Liver (tissue), 8 donors: ENCODE measurements at regions not wholly inside any gene's neighbourhood (a gene's known extent, or its start where the extent isn't known, plus 50 kb on each side); places are given as distances from the start of the nearest gene placed in this dataset.

Source experiments
- DNase-seq: peaks from one replicate; pipeline ENCODE4 v3.0.0-alpha.2; 2017; ENCODE audit warnings: low spot score
- H3K27ac ChIP-seq, 2 donors: one replicate each; pipeline ENCODE4 v1.7.0; 2013; ENCODE audit warnings: inconsistent platforms in 2 of 2, low read length in 2 of 2, control low read depth in 1 of 2, low read depth in 1 of 2, mild to moderate bottlenecking in 1 of 2
- H3K27me3 ChIP-seq, 4 donors: one replicate each; pipeline versions ENCODE4 v1.6.1 to v1.7.0; 2013; ENCODE audit warnings: low read length in 3 of 4, inconsistent platforms in 1 of 4, mild to moderate bottlenecking in 1 of 4, moderate library complexity in 1 of 4; ENCODE audit not compliant: control insufficient read depth in 4 of 4, insufficient read depth in 4 of 4
- H3K36me3 ChIP-seq, 4 donors: one replicate each; pipeline versions ENCODE4 v1.6.1 to v1.7.0; 2013; ENCODE audit warnings: low read length in 3 of 4, mild to moderate bottlenecking in 3 of 4, low read depth in 1 of 4, moderate library complexity in 1 of 4; ENCODE audit not compliant: control insufficient read depth in 4 of 4, insufficient read depth in 3 of 4
- H3K4me1 ChIP-seq, 4 donors: one replicate each; pipeline versions ENCODE4 v1.6.1 to v1.7.0; 2013; ENCODE audit warnings: low read length in 3 of 4, mild to moderate bottlenecking in 3 of 4, moderate library complexity in 1 of 4; ENCODE audit not compliant: control insufficient read depth in 4 of 4, insufficient read depth in 4 of 4
- H3K4me3 ChIP-seq, 3 donors: one replicate each; pipeline versions ENCODE4 v1.6.1 to v1.7.0; 2013; ENCODE audit warnings: low read length in 3 of 3, control low read depth in 1 of 3, low read depth in 1 of 3, mild to moderate bottlenecking in 1 of 3
- H3K9ac ChIP-seq, 2 donors: one replicate each; pipeline ENCODE4 v1.7.0; 2013; ENCODE audit warnings: low read length in 2 of 2, mild to moderate bottlenecking in 2 of 2, moderate library complexity in 2 of 2, control low read depth in 1 of 2, low read depth in 1 of 2
- H3K9me3 ChIP-seq, 4 donors: one replicate each; pipeline versions ENCODE4 v1.6.1 to v1.7.0; 2013; ENCODE audit warnings: low read length in 3 of 4; ENCODE audit not compliant: control insufficient read depth in 4 of 4
- EGR1 ChIP-seq, 2 donors: IDR thresholded peaks; 2 replicates each; pipeline ENCODE4 v1.6.1; 2016 to 2018; ENCODE audit warnings: antibody characterized with exemption in 2 of 2, low read depth in 2 of 2
- FOXA1 ChIP-seq: IDR thresholded peaks from 2 replicates; pipeline ENCODE4 v1.6.1; 2016; ENCODE audit warnings: antibody characterized with exemption
- FOXA2 ChIP-seq: IDR thresholded peaks from 2 replicates; pipeline ENCODE4 v1.6.1; 2016; ENCODE audit warnings: antibody characterized with exemption
- GABPA ChIP-seq, 2 donors: IDR thresholded peaks in 1 of 2; conservative IDR thresholded peaks in 1 of 2; 2 replicates each; pipeline ENCODE4 v1.6.1; 2016; ENCODE audit warnings: antibody characterized with exemption in 2 of 2, mild to moderate bottlenecking in 1 of 2, moderate library complexity in 1 of 2
- HNF4A ChIP-seq, 2 donors: conservative IDR thresholded peaks; 2 replicates each; pipeline ENCODE4 v1.6.1; 2016; ENCODE audit warnings: antibody characterized with exemption in 2 of 2, mild to moderate bottlenecking in 2 of 2
- HNF4G ChIP-seq: IDR thresholded peaks from 2 replicates; pipeline ENCODE4 v1.6.1; 2016; ENCODE audit warnings: antibody characterized with exemption
- JUND ChIP-seq, 2 donors: IDR thresholded peaks; 2 replicates each; pipeline ENCODE4 v1.6.1; 2016; ENCODE audit warnings: antibody characterized with exemption in 2 of 2
- NR2F2 ChIP-seq: IDR thresholded peaks from 2 replicates; pipeline ENCODE4 v1.6.1; 2016; ENCODE audit warnings: antibody characterized with exemption
- RXRA ChIP-seq, 2 donors: IDR thresholded peaks; 2 replicates each; pipeline ENCODE4 v1.6.1; 2017 to 2018; ENCODE audit warnings: antibody characterized with exemption in 2 of 2, mild to moderate bottlenecking in 1 of 2
- SP1 ChIP-seq: IDR thresholded peaks from 2 replicates; pipeline ENCODE4 v1.6.1; 2018; ENCODE audit warnings: antibody characterized with exemption, mild to moderate bottlenecking
- TAF1 ChIP-seq: conservative IDR thresholded peaks from 2 replicates; pipeline ENCODE4 v1.6.1; 2016; ENCODE audit warnings: antibody characterized with exemption, mild to moderate bottlenecking
- YY1 ChIP-seq: IDR thresholded peaks from 2 replicates; pipeline ENCODE4 v1.6.1; 2016; ENCODE audit warnings: antibody characterized with exemption, mild to moderate bottlenecking
- WGBS: extraction: QIAGEN DNeasy Blood & Tissue Kit; methylation state at CpG from one replicate; pipeline ENCODE4 v1.1.7; 2013; 5-methylcytosine and 5-hydroxymethylcytosine counted together
- TF ChIP-seq, protein P1 (sequence below): IDR thresholded peaks from 2 replicates; pipeline ENCODE4 v1.6.1; 2016; ENCODE audit warnings: antibody characterized with exemption, mild to moderate bottlenecking
- TF ChIP-seq, protein P2 (sequence below): IDR thresholded peaks from 2 replicates; pipeline ENCODE4 v1.6.1; 2016; ENCODE audit warnings: antibody characterized with exemption
- TF ChIP-seq, protein P3 (sequence below): IDR thresholded peaks from 2 replicates; pipeline ENCODE4 v1.6.1; 2016; ENCODE audit warnings: antibody characterized with exemption
- TF ChIP-seq, protein P4 (sequence below): fragments of 150-350 bp; IDR thresholded peaks from 2 replicates; pipeline ENCODE4 v1.5.1; 2017; ENCODE audit warnings: improper control_type of control experiment, low read depth, low read length; ENCODE audit not compliant: missing input control
- TF ChIP-seq, protein P5 (sequence below): IDR thresholded peaks from 2 replicates; pipeline ENCODE4 v1.6.1; 2016; ENCODE audit warnings: antibody characterized with exemption
- donor health status: healthy.
- donor health status: healthy.
- donor health status: healthy.
- donor health status: healthy.
- donor health status: healthy.

DNA sequence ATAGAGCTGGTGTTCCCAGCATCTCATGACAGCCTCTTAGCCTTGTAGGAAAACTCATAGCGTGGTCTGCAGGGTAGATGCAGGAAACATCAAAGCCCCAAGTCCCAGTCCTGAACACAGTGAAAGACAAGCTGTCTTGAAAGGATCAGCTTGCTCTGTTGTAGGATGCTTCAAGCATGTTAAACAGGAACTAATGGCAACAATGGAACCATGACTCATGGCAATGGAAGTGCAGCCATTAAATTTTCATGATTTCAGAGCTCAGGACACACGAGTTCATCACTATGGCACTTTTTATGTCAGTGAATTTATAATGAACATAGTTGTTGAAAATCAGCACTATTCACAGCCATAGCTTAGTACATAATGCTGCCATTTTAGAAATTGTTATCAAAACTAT lies 367.7 kb downstream of the KIF16B start:
- Histone ChIP-seq H3K4me1 (no peaks in the 10 kb centered on the region), H3K4me3 (no peak overlapping the region), H3K36me3 (no peaks in the 10 kb centered on the region), H3K9me3 (no peaks in the 10 kb centered on the region), H3K27me3 (no peaks in the 10 kb centered on the region), H3K27ac (no peak overlapping the region), H3K9ac (no peak overlapping the region)
- 85% methylated on average over 2 of the region's 2 CpGs for WGBS
- DNase-seq: no peak
- TF ChIP-seq FOXA2: no peak
- no peak for TF ChIP-seq JUND (IDR thresholded peaks at IDR 0.05)
- TF ChIP-seq TAF1: no peak
- TF ChIP-seq, protein P1, sequence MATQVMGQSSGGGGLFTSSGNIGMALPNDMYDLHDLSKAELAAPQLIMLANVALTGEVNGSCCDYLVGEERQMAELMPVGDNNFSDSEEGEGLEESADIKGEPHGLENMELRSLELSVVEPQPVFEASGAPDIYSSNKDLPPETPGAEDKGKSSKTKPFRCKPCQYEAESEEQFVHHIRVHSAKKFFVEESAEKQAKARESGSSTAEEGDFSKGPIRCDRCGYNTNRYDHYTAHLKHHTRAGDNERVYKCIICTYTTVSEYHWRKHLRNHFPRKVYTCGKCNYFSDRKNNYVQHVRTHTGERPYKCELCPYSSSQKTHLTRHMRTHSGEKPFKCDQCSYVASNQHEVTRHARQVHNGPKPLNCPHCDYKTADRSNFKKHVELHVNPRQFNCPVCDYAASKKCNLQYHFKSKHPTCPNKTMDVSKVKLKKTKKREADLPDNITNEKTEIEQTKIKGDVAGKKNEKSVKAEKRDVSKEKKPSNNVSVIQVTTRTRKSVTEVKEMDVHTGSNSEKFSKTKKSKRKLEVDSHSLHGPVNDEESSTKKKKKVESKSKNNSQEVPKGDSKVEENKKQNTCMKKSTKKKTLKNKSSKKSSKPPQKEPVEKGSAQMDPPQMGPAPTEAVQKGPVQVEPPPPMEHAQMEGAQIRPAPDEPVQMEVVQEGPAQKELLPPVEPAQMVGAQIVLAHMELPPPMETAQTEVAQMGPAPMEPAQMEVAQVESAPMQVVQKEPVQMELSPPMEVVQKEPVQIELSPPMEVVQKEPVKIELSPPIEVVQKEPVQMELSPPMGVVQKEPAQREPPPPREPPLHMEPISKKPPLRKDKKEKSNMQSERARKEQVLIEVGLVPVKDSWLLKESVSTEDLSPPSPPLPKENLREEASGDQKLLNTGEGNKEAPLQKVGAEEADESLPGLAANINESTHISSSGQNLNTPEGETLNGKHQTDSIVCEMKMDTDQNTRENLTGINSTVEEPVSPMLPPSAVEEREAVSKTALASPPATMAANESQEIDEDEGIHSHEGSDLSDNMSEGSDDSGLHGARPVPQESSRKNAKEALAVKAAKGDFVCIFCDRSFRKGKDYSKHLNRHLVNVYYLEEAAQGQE: no peak
- TF ChIP-seq, protein P2, sequence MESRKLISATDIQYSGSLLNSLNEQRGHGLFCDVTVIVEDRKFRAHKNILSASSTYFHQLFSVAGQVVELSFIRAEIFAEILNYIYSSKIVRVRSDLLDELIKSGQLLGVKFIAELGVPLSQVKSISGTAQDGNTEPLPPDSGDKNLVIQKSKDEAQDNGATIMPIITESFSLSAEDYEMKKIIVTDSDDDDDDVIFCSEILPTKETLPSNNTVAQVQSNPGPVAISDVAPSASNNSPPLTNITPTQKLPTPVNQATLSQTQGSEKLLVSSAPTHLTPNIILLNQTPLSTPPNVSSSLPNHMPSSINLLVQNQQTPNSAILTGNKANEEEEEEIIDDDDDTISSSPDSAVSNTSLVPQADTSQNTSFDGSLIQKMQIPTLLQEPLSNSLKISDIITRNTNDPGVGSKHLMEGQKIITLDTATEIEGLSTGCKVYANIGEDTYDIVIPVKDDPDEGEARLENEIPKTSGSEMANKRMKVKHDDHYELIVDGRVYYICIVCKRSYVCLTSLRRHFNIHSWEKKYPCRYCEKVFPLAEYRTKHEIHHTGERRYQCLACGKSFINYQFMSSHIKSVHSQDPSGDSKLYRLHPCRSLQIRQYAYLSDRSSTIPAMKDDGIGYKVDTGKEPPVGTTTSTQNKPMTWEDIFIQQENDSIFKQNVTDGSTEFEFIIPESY: no peak

DNA sequence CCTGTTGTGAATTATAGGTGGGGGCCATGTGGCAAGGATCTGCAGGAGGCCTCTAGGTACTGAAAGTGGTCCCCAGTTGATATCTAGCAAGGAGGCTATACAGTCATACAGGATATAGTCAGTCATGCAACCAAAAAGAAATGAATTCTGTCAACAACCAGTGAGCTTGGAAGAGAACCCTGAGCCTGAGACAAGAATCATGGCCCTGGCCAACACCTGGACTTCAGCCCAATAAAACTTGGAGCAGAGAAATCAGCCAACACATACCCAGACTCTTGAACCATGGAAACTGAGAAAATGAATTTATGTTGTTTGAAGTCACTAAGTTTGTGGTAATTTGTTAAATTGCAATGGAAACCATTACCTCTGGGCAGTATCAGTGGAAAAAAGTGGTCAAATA lies 370.2 kb downstream of the KIF16B start:
- TF ChIP-seq, protein P1: no peak
- TF ChIP-seq, protein P2: no peak
- TF ChIP-seq SP1 (no peak), FOXA1 (no peak), TAF1 (no peak), HNF4A (conservative IDR thresholded peaks at IDR 0.05) (no peak), FOXA2 (no peak), GABPA (IDR thresholded peaks at IDR 0.05 in 1 of 2, conservative IDR thresholded peaks at IDR 0.05 in 1 of 2) (no peak), HNF4G (no peak), YY1 (no peak), EGR1 (IDR thresholded peaks at IDR 0.05; ENCODE audit: low read depth in 2 of 2) (no peak), RXRA (IDR thresholded peaks at IDR 0.05) (no peak), NR2F2 (no peak)
- TF ChIP-seq, protein P3, sequence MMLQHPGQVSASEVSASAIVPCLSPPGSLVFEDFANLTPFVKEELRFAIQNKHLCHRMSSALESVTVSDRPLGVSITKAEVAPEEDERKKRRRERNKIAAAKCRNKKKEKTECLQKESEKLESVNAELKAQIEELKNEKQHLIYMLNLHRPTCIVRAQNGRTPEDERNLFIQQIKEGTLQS: no peak
- TF ChIP-seq, protein P4, sequence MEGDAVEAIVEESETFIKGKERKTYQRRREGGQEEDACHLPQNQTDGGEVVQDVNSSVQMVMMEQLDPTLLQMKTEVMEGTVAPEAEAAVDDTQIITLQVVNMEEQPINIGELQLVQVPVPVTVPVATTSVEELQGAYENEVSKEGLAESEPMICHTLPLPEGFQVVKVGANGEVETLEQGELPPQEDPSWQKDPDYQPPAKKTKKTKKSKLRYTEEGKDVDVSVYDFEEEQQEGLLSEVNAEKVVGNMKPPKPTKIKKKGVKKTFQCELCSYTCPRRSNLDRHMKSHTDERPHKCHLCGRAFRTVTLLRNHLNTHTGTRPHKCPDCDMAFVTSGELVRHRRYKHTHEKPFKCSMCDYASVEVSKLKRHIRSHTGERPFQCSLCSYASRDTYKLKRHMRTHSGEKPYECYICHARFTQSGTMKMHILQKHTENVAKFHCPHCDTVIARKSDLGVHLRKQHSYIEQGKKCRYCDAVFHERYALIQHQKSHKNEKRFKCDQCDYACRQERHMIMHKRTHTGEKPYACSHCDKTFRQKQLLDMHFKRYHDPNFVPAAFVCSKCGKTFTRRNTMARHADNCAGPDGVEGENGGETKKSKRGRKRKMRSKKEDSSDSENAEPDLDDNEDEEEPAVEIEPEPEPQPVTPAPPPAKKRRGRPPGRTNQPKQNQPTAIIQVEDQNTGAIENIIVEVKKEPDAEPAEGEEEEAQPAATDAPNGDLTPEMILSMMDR: no peak
- TF ChIP-seq, protein P5, sequence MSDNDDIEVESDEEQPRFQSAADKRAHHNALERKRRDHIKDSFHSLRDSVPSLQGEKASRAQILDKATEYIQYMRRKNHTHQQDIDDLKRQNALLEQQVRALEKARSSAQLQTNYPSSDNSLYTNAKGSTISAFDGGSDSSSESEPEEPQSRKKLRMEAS: no peak
- H3K9me3 ChIP-seq: peaks cover 0 to 2% (median 0%) of the 10 kb centered on the region in 4 donors
- no peak overlapping the region for H3K9ac ChIP-seq
- no peak overlapping the region for H3K27ac ChIP-seq
- H3K27me3 ChIP-seq: no peaks in the 10 kb centered on the region
- no peaks in the 10 kb centered on the region for H3K4me1 ChIP-seq
- DNase-seq: no peak
- no peaks in the 10 kb centered on the region for H3K36me3 ChIP-seq
- no peak overlapping the region for H3K4me3 ChIP-seq
